C4-2B (cell line): ENCODE measurements at regions not wholly inside any gene's neighbourhood (a gene's known extent, or its start where the extent isn't known, plus 50 kb on each side); places are given as distances from the start of the nearest gene placed in this dataset.

Source experiments
- CTCF ChIP-seq: fragments of 450-650 bp; conservative IDR thresholded peaks from 2 replicates; pipeline ENCODE4 v1.5.1; 2017; ENCODE audit warnings: mild to moderate bottlenecking
- ZFX ChIP-seq: fragments of 450-650 bp; IDR thresholded peaks from 2 replicates; pipeline ENCODE4 v1.6.1; 2017

DNA sequence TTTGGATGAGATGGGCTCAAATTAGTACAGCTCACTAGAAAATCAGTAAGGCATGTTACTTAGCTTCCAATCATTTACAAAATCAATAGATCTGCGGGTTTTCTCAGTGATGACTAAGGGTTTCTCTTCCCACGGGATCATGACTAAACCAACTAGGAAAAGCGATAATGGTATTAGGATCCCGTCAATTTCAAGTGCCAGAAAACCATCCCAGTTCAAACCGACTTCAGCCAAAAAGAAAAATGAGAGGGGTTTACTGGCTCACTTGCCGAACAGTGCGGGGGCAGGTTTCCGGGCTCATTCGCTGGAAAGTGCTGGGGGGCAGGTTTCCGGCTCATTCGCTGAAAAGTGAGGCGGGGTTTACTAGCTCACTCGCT, 62.1 kb upstream of the LYZL2 start:
- TF ChIP-seq CTCF (no peak), ZFX (no peak)
